Upper lobe of left lung (tissue), 4 donors: ENCODE measurements at regions not wholly inside any gene's neighbourhood (a gene's known extent, or its start where the extent isn't known, plus 50 kb on each side); places are given as distances from the start of the nearest gene placed in this dataset.

Experiments
- POLR2A ChIP-seq, 4 donors: fragments of 450-650 bp; IDR thresholded peaks; one replicate each; pipeline ENCODE4 v1.5.1; 2016 to 2017; ENCODE audit warnings: antibody characterized with exemption in 4 of 4, mild to moderate bottlenecking in 2 of 4
- POLR2AphosphoS5 ChIP-seq, 2 donors: sonication (generic); formaldehyde crosslinking; IDR thresholded peaks; one replicate each; pipeline ENCODE4 v1.5.1; 2017; ENCODE audit warnings: antibody characterized with exemption in 2 of 2
- TF ChIP-seq, protein P1 (sequence below), 6 experiments: fragments of 450-650 bp in 4 of 6; fragments of 200-600 bp in 2 of 6; sonication (generic) in 2 of 6; IDR thresholded peaks; one replicate each; pipeline ENCODE4 v1.5.1; 2016 to 2019; ENCODE audit warnings: antibody characterized with exemption in 6 of 6

DNA sequence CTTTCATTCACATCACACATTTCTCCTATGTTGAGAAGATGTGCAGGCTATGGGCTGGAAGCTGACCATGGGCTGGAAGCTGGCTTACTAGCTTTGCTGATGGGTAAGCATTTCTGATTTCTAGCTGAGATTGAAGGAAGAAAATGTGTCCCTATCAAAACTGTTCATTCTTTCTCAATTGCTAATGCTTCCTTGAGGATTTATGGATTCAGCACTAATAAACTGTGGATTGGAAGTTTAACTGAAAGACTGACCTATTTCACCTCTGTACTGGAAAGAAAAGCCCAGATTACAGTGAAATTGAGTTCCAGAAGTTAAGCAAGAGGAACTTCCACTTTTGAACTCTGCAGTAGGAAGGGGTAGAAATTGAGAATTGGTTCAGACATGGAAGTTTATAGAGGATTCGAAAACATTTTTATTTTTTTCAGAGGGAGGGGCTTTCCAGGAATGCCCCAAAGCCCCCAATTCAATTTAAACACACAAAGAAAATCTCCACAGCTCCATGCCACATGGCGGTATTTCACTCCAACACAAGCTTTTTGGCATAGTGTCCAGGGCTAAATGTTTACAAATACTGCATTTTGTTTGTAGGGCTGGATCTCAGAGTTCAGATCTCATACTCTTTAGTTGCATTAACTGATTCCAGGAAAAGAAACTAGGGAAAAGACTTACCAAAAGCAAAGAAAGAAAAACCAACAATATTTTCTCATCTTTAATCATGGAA lies 61.2 kb upstream of the ARGLU1 start:
- TF ChIP-seq, protein P1, sequence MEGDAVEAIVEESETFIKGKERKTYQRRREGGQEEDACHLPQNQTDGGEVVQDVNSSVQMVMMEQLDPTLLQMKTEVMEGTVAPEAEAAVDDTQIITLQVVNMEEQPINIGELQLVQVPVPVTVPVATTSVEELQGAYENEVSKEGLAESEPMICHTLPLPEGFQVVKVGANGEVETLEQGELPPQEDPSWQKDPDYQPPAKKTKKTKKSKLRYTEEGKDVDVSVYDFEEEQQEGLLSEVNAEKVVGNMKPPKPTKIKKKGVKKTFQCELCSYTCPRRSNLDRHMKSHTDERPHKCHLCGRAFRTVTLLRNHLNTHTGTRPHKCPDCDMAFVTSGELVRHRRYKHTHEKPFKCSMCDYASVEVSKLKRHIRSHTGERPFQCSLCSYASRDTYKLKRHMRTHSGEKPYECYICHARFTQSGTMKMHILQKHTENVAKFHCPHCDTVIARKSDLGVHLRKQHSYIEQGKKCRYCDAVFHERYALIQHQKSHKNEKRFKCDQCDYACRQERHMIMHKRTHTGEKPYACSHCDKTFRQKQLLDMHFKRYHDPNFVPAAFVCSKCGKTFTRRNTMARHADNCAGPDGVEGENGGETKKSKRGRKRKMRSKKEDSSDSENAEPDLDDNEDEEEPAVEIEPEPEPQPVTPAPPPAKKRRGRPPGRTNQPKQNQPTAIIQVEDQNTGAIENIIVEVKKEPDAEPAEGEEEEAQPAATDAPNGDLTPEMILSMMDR (IDR thresholded peaks at IDR 0.05), result no peak
- TF ChIP-seq POLR2A (IDR thresholded peaks at IDR 0.05) (no peak), POLR2AphosphoS5 (IDR thresholded peaks at IDR 0.05) (no peak)
